K562 (cell line): ENCODE measurements at regions not wholly inside any gene's neighbourhood (a gene's known extent, or its start where the extent isn't known, plus 50 kb on each side); places are given as distances from the start of the nearest gene placed in this dataset.

Source experiments
- ATAC-seq: fragments of 200-7000 bp; cut with Tn5 transposase; 3 replicates; pipeline ENCODE4 v1.9.1; 2020; ENCODE audit warnings: moderate library complexity
- BruUV-seq: library from RNA; stranded (reverse); fragments of 400-500 nt; replicated peaks from 2 replicates; lab custom pipeline; 2021; lab: Mats Ljungman, UMichigan
- CTCF ChIA-PET: fragments of 300-600 bp; formaldehyde crosslinking; extraction: SDS; loops from one replicate; lab custom pipeline; 2021; ENCODE audit warnings: low intra/inter-chr PET ratio; lab: Yijun Ruan, JAX
- POLR2A ChIA-PET: fragments of 300-600, 350-650 bp; sonication (Branson Sonifier 250); formaldehyde crosslinking; extraction: SDS; loops from one replicate; lab custom pipeline; 2021; ENCODE audit warnings: antibody characterized with exemption, inconsistent platforms; lab: Yijun Ruan, JAX
- DNase-seq, 4 experiments: peaks; one replicate each; pipeline versions ENCODE4 v3.0.0 to v3.0.0-alpha.2; 2011 to 2018; ENCODE audit warnings: low spot score in 3 of 4, mixed read lengths in 3 of 4; ENCODE audit errors: extremely low read depth in 1 of 4
- FAIRE-seq: peaks from 2 replicates; lab custom pipeline; 2011; peaks lifted over from hg19 to GRCh38; lab: Jason Lieb, UNC
- H2AFZ ChIP-seq: 2 replicates; pipeline ENCODE4 v1.6.0; 2011; ENCODE audit warnings: low read depth, low read length, control low read depth, inconsistent platforms
- H3K27ac ChIP-seq: fragments of 200-600 bp; 3 replicates; pipeline ENCODE4 v1.8.0; 2011; ENCODE audit warnings: low read depth, mild to moderate bottlenecking, control low read depth, inconsistent platforms, low read length, moderate library complexity, mixed read lengths; ENCODE audit errors: extremely low read depth
- H3K27me3 ChIP-seq, 2 experiments: fragments of 300-600 bp in 1 of 2; 2 replicates in 1 of 2; 3 replicates in 1 of 2; pipeline versions ENCODE4 v1.6.0 to v1.8.0; 2011; ENCODE audit warnings: inconsistent platforms in 2 of 2, low read length in 2 of 2, mild to moderate bottlenecking in 1 of 2, mixed read lengths in 1 of 2, moderate library complexity in 1 of 2; ENCODE audit not compliant: control insufficient read depth in 2 of 2, insufficient read depth in 2 of 2
- H3K36me3 ChIP-seq: fragments of 300-600 bp; 3 replicates; pipeline ENCODE4 v1.8.0; 2011; ENCODE audit warnings: mild to moderate bottlenecking, low read length, inconsistent platforms; ENCODE audit not compliant: control insufficient read depth, insufficient read depth
- H3K4me1 ChIP-seq, 2 experiments: fragments of 200-600 bp in 1 of 2; replicated peaks in 1 of 2; 2 replicates in 1 of 2; 3 replicates in 1 of 2; pipeline versions ENCODE4 v1.5.1 to v1.8.0; 2011; ENCODE audit warnings: inconsistent platforms in 2 of 2, low read length in 2 of 2, mild to moderate bottlenecking in 1 of 2, mixed read lengths in 1 of 2, moderate library complexity in 1 of 2; ENCODE audit not compliant: control insufficient read depth in 2 of 2, insufficient read depth in 2 of 2
- H3K4me2 ChIP-seq: 2 replicates; pipeline ENCODE4 v1.6.1; 2011; ENCODE audit warnings: low read length, control low read depth, inconsistent platforms, mixed read lengths; ENCODE audit not compliant: insufficient read depth
- H3K4me3 ChIP-seq: fragments of 200-600 bp; sonication (generic), shearing (Covaris generic); 2 replicates; pipeline ENCODE4 v1.5.1; 2016; ENCODE audit warnings: control low read depth, inconsistent platforms
- H3K79me2 ChIP-seq: fragments of 200-600 bp; 3 replicates; pipeline ENCODE4 v1.8.0; 2011; ENCODE audit warnings: low read length, inconsistent platforms; ENCODE audit not compliant: control insufficient read depth, insufficient read depth
- H3K9ac ChIP-seq, 2 experiments: 2 replicates each; pipeline versions ENCODE4 v1.6.0 to v1.6.1; 2011; ENCODE audit warnings: low read depth in 2 of 2, low read length in 2 of 2, control low read depth in 1 of 2, inconsistent platforms in 1 of 2, mild to moderate bottlenecking in 1 of 2, mixed read lengths in 1 of 2; ENCODE audit not compliant: insufficient read depth in 1 of 2
- H3K9me1 ChIP-seq: one replicate; pipeline ENCODE4 v1.6.0; 2011; ENCODE audit warnings: inconsistent platforms, mild to moderate bottlenecking, low read length, moderate library complexity; ENCODE audit not compliant: control insufficient read depth, insufficient read depth
- H3K9me3 ChIP-seq: replicated peaks from 2 replicates; pipeline ENCODE4 v1.5.1; 2011; ENCODE audit warnings: low read depth, low read length, inconsistent platforms; ENCODE audit not compliant: control insufficient read depth, insufficient read depth
- H4K20me1 ChIP-seq: replicated peaks from 2 replicates; pipeline ENCODE4 v1.6.1; 2011; ENCODE audit warnings: low read length, inconsistent platforms, mixed read lengths; ENCODE audit not compliant: control insufficient read depth, insufficient read depth
- BRCA1 ChIP-seq, 2 experiments: fragments of 450-650 bp in 1 of 2; sonication (generic) in 1 of 2; formaldehyde crosslinking in 1 of 2; IDR thresholded peaks; 2 replicates each; pipeline versions ENCODE4 v1.5.0 to v1.6.1; 2017 to 2020; ENCODE audit warnings: mild to moderate bottlenecking in 1 of 2, missing genetic modification reagents in 1 of 2
- CCAR2 ChIP-seq: fragments of 200-400 bp; formaldehyde crosslinking; IDR thresholded peaks from 2 replicates; pipeline ENCODE4 v1.6.1; 2017; ENCODE audit warnings: mild to moderate bottlenecking, low read depth, low read length
- CHD2 ChIP-seq: IDR thresholded peaks from 2 replicates; pipeline ENCODE4 v1.6.1; 2011; ENCODE audit warnings: low read depth, low read length
- HNRNPH1 ChIP-seq: fragments of 200-400 bp; formaldehyde crosslinking; optimal IDR thresholded peaks from 2 replicates; pipeline ENCODE3; 2017; ENCODE audit warnings: low read depth, mild to moderate bottlenecking, low read length, moderate library complexity
- HSF4 ChIP-seq: fragments of 250-450 bp; sonication (Bioruptor Pico); IDR thresholded peaks from 2 replicates; pipeline ENCODE4 v2.1.2; 2022; ENCODE audit warnings: mild to moderate bottlenecking, moderate library complexity, borderline replicate concordance
- PTTG1 ChIP-seq: fragments of 450-650 bp; IDR thresholded peaks from 2 replicates; pipeline ENCODE4 v1.6.1; 2016; ENCODE audit warnings: low read depth, mild to moderate bottlenecking, missing genetic modification characterization, missing compliant biosample characterization
- USF2 ChIP-seq: sonication (generic); formaldehyde crosslinking; IDR thresholded peaks from 2 replicates; pipeline ENCODE4 v1.5.0; 2020; ENCODE audit warnings: missing genetic modification reagents
- ZFP36 ChIP-seq: fragments of 150-350 bp; IDR thresholded peaks from 2 replicates; pipeline ENCODE4 v1.6.1; 2018; ENCODE audit warnings: low read length, low read depth; ENCODE audit not compliant: partially characterized antibody
- ZMIZ1 ChIP-seq, 2 experiments: fragments of 150-350 bp in 1 of 2; IDR thresholded peaks; 2 replicates each; pipeline ENCODE4 v1.6.1; 2012 to 2016; ENCODE audit warnings: low read depth in 2 of 2, low read length in 2 of 2, mild to moderate bottlenecking in 1 of 2, moderate library complexity in 1 of 2
- WGBS: fragments of 100-300 bp; shearing (Covaris generic); methylation state at CpG from one replicate; pipeline ENCODE4 v1.1.6; 2016; ENCODE audit warnings: low coverage, mixed read lengths; ENCODE audit not compliant: insufficient coverage; ENCODE audit errors: missing lambda C conversion rate; 5-methylcytosine and 5-hydroxymethylcytosine counted together
- in situ Hi-C: fragments of 300-500 bp; cut with MboI; formaldehyde crosslinking; loops from 4 replicates; pipeline ENCODE4 v1.15.0; 2018; ENCODE audit warnings: inconsistent platforms, mixed read lengths
- intact Hi-C: fragments of 100-400 bp; cut with micrococcal nuclease; formaldehyde crosslinking; loops from 2 replicates; pipeline ENCODE4 v1.14.2; 2022
- TF ChIP-seq, protein P1 (sequence below): sonication (generic); formaldehyde crosslinking; IDR thresholded peaks from 2 replicates; pipeline ENCODE4 v1.8.1; 2023; ENCODE audit warnings: mild to moderate bottlenecking, missing genetic modification reagents, moderate library complexity
- TF ChIP-seq, protein P2 (sequence below), 2 experiments: IDR thresholded peaks in 1 of 2; conservative IDR thresholded peaks in 1 of 2; 2 replicates each; pipeline ENCODE4 v1.6.1; 2016; ENCODE audit warnings: low read depth in 2 of 2, mild to moderate bottlenecking in 1 of 2, missing compliant biosample characterization in 1 of 2, missing genetic modification characterization in 1 of 2, moderate library complexity in 1 of 2

DNA sequence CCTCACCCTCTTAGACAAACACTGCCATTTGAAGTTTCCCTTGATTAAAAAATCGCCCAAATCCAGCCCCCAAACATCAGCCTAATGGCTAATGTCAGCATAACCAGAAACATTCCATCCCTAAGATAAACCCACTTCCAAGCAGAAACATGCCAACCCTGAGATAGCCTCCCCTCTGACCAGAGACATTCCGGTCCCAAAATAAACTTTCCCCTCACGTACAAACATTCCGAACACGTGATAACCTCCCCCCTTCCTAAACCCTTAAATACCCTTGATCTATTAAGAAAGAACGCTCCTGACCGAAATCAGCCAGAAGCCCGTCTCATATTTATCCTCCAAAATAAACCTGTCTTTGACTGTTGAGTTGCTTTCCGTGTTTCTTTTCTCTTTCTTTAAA, 237.2 kb downstream of the ASMT start:
- H4K20me1 ChIP-seq: no peaks in the 10 kb centered on the region
- CTCF ChIA-PET: no interaction called here
- H3K4me3 ChIP-seq: no peak overlapping the region
- no peak overlapping the region for H3K4me2 ChIP-seq
- FAIRE-seq (no peak), DNase-seq (no peak), ATAC-seq (no peak)
- H3K79me2 ChIP-seq: no peaks in the 10 kb centered on the region
- no peak overlapping the region for H2AFZ ChIP-seq
- no TSS peak for BruUV-seq
- H3K4me1 ChIP-seq: no peaks in the 10 kb centered on the region
- WGBS: 0% methylated on average over 6 of the region's 9 CpGs
- intact Hi-C loops: no loop called here
- peaks cover 0 to 31% of the 10 kb centered on the region in 2 experiments; a peak in 2 of 5 replicates for H3K27me3 ChIP-seq
- H3K9ac ChIP-seq: no peak overlapping the region
- no peak for TF ChIP-seq ZMIZ1 (IDR thresholded peaks at IDR 0.05; ENCODE audit: low read depth in 2 of 2, low read length in 2 of 2)
- TF ChIP-seq, protein P1, sequence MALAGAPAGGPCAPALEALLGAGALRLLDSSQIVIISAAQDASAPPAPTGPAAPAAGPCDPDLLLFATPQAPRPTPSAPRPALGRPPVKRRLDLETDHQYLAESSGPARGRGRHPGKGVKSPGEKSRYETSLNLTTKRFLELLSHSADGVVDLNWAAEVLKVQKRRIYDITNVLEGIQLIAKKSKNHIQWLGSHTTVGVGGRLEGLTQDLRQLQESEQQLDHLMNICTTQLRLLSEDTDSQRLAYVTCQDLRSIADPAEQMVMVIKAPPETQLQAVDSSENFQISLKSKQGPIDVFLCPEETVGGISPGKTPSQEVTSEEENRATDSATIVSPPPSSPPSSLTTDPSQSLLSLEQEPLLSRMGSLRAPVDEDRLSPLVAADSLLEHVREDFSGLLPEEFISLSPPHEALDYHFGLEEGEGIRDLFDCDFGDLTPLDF (CRISPR knock-in tag): no peak
- no peak for TF ChIP-seq USF2 (CRISPR knock-in tag)
- no peak for TF ChIP-seq HNRNPH1
- no peak for TF ChIP-seq CHD2
- no peak for TF ChIP-seq PTTG1 (tag)
- no peak for TF ChIP-seq BRCA1 (IDR thresholded peaks at IDR 0.05)
- no peak for TF ChIP-seq BRCA1 (CRISPR knock-in tag; IDR thresholded peaks at IDR 0.05)
- no peak for TF ChIP-seq CCAR2
- no peak for TF ChIP-seq ZFP36
- no peak for TF ChIP-seq HSF4
- TF ChIP-seq, protein P2, sequence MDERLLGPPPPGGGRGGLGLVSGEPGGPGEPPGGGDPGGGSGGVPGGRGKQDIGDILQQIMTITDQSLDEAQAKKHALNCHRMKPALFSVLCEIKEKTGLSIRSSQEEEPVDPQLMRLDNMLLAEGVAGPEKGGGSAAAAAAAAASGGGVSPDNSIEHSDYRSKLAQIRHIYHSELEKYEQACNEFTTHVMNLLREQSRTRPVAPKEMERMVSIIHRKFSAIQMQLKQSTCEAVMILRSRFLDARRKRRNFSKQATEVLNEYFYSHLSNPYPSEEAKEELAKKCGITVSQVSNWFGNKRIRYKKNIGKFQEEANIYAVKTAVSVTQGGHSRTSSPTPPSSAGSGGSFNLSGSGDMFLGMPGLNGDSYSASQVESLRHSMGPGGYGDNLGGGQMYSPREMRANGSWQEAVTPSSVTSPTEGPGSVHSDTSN (CRISPR knock-in tag; IDR thresholded peaks at IDR 0.05; ENCODE audit: low read depth): no peak
- TF ChIP-seq, protein P2 (tag; conservative IDR thresholded peaks at IDR 0.05; ENCODE audit: low read depth): no peak
- H3K9me1 ChIP-seq: no peaks in the 10 kb centered on the region
- no peaks in the 10 kb centered on the region for H3K9me3 ChIP-seq
- in situ Hi-C loops: no loop called here
- no peak overlapping the region for H3K27ac ChIP-seq
- POLR2A ChIA-PET: no interaction called here
- no peaks in the 10 kb centered on the region for H3K36me3 ChIP-seq
